ENCODE measurements at regions not wholly inside any gene's neighbourhood (a gene's known extent, or its start where the extent isn't known, plus 50 kb on each side); places are given as distances from the start of the nearest gene placed in this dataset.

DNA sequence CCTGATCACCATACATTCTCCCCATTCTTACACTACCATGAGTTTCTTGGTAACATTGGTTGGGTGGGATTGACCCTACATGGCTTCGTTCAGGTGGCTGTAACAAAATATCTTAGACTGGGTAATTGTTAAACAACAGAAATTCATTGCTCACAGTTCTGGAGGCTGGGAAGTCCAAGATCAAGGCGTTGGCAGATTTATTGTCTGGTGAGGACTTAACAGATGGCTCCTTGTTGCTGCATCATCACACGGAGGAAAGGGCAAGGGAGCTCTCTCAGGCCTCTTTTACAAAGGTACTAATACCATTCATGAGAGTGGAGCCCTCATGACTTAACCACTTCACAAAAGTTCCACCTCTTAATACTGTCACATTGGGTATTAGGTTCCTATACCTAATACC, 116.7 kb upstream of the EGLN3 start:
- no peaks in the 10 kb centered on the region for H3K27me3 ChIP-seq (ENCODE audit: control insufficient read depth, extremely low read depth, insufficient read depth, low read length)
- TF ChIP-seq, protein P1, sequence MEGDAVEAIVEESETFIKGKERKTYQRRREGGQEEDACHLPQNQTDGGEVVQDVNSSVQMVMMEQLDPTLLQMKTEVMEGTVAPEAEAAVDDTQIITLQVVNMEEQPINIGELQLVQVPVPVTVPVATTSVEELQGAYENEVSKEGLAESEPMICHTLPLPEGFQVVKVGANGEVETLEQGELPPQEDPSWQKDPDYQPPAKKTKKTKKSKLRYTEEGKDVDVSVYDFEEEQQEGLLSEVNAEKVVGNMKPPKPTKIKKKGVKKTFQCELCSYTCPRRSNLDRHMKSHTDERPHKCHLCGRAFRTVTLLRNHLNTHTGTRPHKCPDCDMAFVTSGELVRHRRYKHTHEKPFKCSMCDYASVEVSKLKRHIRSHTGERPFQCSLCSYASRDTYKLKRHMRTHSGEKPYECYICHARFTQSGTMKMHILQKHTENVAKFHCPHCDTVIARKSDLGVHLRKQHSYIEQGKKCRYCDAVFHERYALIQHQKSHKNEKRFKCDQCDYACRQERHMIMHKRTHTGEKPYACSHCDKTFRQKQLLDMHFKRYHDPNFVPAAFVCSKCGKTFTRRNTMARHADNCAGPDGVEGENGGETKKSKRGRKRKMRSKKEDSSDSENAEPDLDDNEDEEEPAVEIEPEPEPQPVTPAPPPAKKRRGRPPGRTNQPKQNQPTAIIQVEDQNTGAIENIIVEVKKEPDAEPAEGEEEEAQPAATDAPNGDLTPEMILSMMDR (optimal IDR thresholded peaks at IDR 0.05 in 1 of 3, IDR thresholded peaks at IDR 0.05 in 1 of 3, conservative IDR thresholded peaks at IDR 0.05 in 1 of 3; ENCODE audit: extremely low read depth in 1 of 3, insufficient read depth in 2 of 3, low read length in 3 of 3), result no peak
- no peak for TF ChIP-seq EZH2 (IDR thresholded peaks at IDR 0.05; ENCODE audit: low read length)
- H2AFZ ChIP-seq (ENCODE audit: control insufficient read depth, low read length), result no peak overlapping the region
- peaks cover 14% of the 10 kb centered on the region for H3K4me1 ChIP-seq (ENCODE audit: control insufficient read depth, extremely low read depth, insufficient read depth, low read length)
- H4K20me1 ChIP-seq (ENCODE audit: control insufficient read depth, extremely low read depth, insufficient read depth, low read length), result no peaks in the 10 kb centered on the region
- H3K79me2 ChIP-seq (ENCODE audit: control insufficient read depth, insufficient read depth, low read length), result no peaks in the 10 kb centered on the region
- H3K9me3 ChIP-seq (ENCODE audit: control insufficient read depth, low read depth, low read length), result no peaks in the 10 kb centered on the region
- no peaks in the 10 kb centered on the region for H3K9me1 ChIP-seq (ENCODE audit: control insufficient read depth, extremely low read depth, insufficient read depth, low read length)
- H3K4me2 ChIP-seq (ENCODE audit: control insufficient read depth, extremely low read depth, insufficient read depth, low read depth, low read length), result no peak overlapping the region
- no peak overlapping the region for H3K4me3 ChIP-seq (ENCODE audit: control insufficient read depth in 2 of 3, extremely low read depth in 1 of 3, insufficient read depth in 2 of 3, low read depth in 1 of 3, low read length in 3 of 3)
- no peak overlapping the region for H3K9ac ChIP-seq (ENCODE audit: control insufficient read depth, extremely low read depth, insufficient read depth, low read length)
- no peak overlapping the region for H3K27ac ChIP-seq (ENCODE audit: control insufficient read depth, insufficient read depth, low read length)
- DNase-seq (ENCODE audit: low read depth, low spot score) (no peak), FAIRE-seq (no peak)
- H3K36me3 ChIP-seq (ENCODE audit: control insufficient read depth in 2 of 2, extremely low read depth in 1 of 2, insufficient read depth in 2 of 2, low read length in 2 of 2), result no peaks in the 10 kb centered on the region
- dilution Hi-C loops (cut with MboI; ENCODE audit: extremely low pct_ligation_motif_present, low sequenced_read_pairs), result no loop called here

DNA sequence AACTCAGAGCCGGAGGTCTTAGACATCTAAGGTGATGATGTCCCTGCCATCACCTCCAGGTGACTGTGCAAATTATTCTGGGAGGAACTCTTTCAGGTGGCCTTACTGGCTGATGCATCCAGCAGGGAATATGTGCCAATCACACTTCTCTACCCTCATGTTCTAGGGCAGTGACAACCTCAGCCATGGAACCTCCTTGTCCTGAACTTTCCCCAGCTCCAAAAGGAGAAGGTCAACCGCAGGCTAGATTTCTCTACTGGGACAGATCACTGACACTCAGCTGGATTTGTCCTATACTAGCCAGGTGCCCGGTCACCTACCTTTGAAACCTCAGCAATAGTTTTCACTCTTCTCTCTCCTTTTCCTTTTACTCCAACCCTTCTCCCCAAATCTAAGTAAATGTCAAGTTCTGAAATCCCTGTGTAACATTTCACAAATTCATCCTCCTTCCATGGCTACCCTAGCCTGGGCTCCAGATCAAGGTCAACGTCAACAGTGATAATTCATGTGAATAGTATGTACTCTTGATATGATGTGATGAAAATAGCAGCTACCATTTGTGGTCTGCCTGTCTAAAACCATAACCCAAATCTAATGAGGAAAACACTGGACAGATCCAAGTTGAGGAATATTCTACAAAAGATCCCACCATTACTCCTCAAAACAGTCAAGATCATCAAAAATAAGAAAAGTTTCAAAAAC, 115.0 kb upstream of the EGLN3 start:
- dilution Hi-C loops (cut with MboI; ENCODE audit: extremely low pct_ligation_motif_present, low sequenced_read_pairs), result no loop called here
- Histone ChIP-seq H3K4me1 (ENCODE audit: control insufficient read depth, extremely low read depth, insufficient read depth, low read length) (peaks cover 15% of the 10 kb centered on the region), H3K27me3 (ENCODE audit: control insufficient read depth, extremely low read depth, insufficient read depth, low read length) (no peaks in the 10 kb centered on the region), H3K79me2 (ENCODE audit: control insufficient read depth, insufficient read depth, low read length) (no peaks in the 10 kb centered on the region), H3K27ac (ENCODE audit: control insufficient read depth, insufficient read depth, low read length) (no peak overlapping the region), H3K9me1 (ENCODE audit: control insufficient read depth, extremely low read depth, insufficient read depth, low read length) (no peaks in the 10 kb centered on the region), H3K4me3 (ENCODE audit: control insufficient read depth in 2 of 3, extremely low read depth in 1 of 3, insufficient read depth in 2 of 3, low read depth in 1 of 3, low read length in 3 of 3) (no peak overlapping the region), H3K4me2 (ENCODE audit: control insufficient read depth, extremely low read depth, insufficient read depth, low read depth, low read length) (no peak overlapping the region), H4K20me1 (ENCODE audit: control insufficient read depth, extremely low read depth, insufficient read depth, low read length) (no peaks in the 10 kb centered on the region), H3K9ac (ENCODE audit: control insufficient read depth, extremely low read depth, insufficient read depth, low read length) (no peak overlapping the region), H3K36me3 (ENCODE audit: control insufficient read depth in 2 of 2, extremely low read depth in 1 of 2, insufficient read depth in 2 of 2, low read length in 2 of 2) (no peaks in the 10 kb centered on the region), H3K9me3 (ENCODE audit: control insufficient read depth, low read depth, low read length) (no peaks in the 10 kb centered on the region), H2AFZ (ENCODE audit: control insufficient read depth, low read length) (no peak overlapping the region)
- FAIRE-seq (no peak), DNase-seq (ENCODE audit: low read depth, low spot score) (no peak)
- TF ChIP-seq, protein P1 (optimal IDR thresholded peaks at IDR 0.05 in 1 of 3, IDR thresholded peaks at IDR 0.05 in 1 of 3, conservative IDR thresholded peaks at IDR 0.05 in 1 of 3; ENCODE audit: extremely low read depth in 1 of 3, insufficient read depth in 2 of 3, low read length in 3 of 3), result no peak
- TF ChIP-seq EZH2 (IDR thresholded peaks at IDR 0.05; ENCODE audit: low read length), result no peak

All from keratinocyte (primary cell).